GM10266 (cell line): ENCODE measurements at regions not wholly inside any gene's neighbourhood (a gene's known extent, or its start where the extent isn't known, plus 50 kb on each side); places are given as distances from the start of the nearest gene placed in this dataset.

ENCODE experiments used
- DNase-seq: peaks from one replicate; pipeline ENCODE4 v3.0.0; 2012; ENCODE audit errors: extremely low spot score
- CTCF ChIP-seq: IDR thresholded peaks from 2 replicates; pipeline ENCODE4 v1.5.1; 2012; ENCODE audit warnings: mild to moderate bottlenecking, low read depth; ENCODE audit not compliant: control insufficient read depth, insufficient read depth; ENCODE audit errors: missing control alignments

- TF ChIP-seq CTCF: no peak
- DNase-seq: no peak
These were observed 1719.7 kb upstream of the PIK3C3 start for GRCh38 chr18:40235323-40235722.

- TF ChIP-seq CTCF: no peak
These were observed 1721.0 kb upstream of the PIK3C3 start for GRCh38 chr18:40233931-40234616.

GRCh38 chr18:40222776-40223175 lies 1732.3 kb upstream of the PIK3C3 start:
- no peak for TF ChIP-seq CTCF
- DNase-seq: no peak

More at GRCh38 chr18:40233931-40234616, 1721.0 kb upstream of the PIK3C3 start:
- DNase-seq: no peak

GRCh38 chr18:40216856-40217255 lies 1738.2 kb upstream of the PIK3C3 start:
- TF ChIP-seq CTCF: no peak
- no peak for DNase-seq

- DNase-seq: no peak
- TF ChIP-seq CTCF: no peak
These were observed 1739.1 kb upstream of the PIK3C3 start for GRCh38 chr18:40215979-40216378.

GRCh38 chr18:40210696-40211095 lies 1744.3 kb upstream of the PIK3C3 start:
- no peak for DNase-seq
- TF ChIP-seq CTCF: no peak

- TF ChIP-seq CTCF: no peak
- DNase-seq: no peak
These were observed 1746.1 kb upstream of the PIK3C3 start for GRCh38 chr18:40208958-40209357.
